Stimulated activated CD4-positive, alpha-beta T cell treated with anti-CD3 and anti-CD28 coated beads, Interleukin-4, amount 100 ng/mL, for 1 hour (primary cell): ENCODE measurements at regions not wholly inside any gene's neighbourhood (a gene's known extent, or its start where the extent isn't known, plus 50 kb on each side); places are given as distances from the start of the nearest gene placed in this dataset.

Experiments
- DNase-seq: peaks from one replicate; pipeline ENCODE4 v3.0.0-alpha.2; 2020

GRCh38 chr4:140316799-140317198 lies 56.6 kb upstream of the SCOC start:
- DNase-seq: no peak

- no peak for DNase-seq
These were observed 57.5 kb upstream of the SCOC start for GRCh38 chr4:140315970-140316369.

- DNase-seq: no peak
These were observed 58.0 kb upstream of the SCOC start for GRCh38 chr4:140315438-140315837.

GRCh38 chr4:140315019-140315418 lies 58.4 kb upstream of the SCOC start:
- DNase-seq: no peak

- DNase-seq: no peak
These were observed 61.3 kb upstream of the SCOC start for GRCh38 chr4:140312100-140312499.

- DNase-seq: no peak
These were observed 62.1 kb upstream of the SCOC start for GRCh38 chr4:140311257-140311835.

- no peak for DNase-seq
These were observed 64.1 kb upstream of the SCOC start for GRCh38 chr4:140309124-140309870.

- no peak for DNase-seq
These were observed 64.9 kb upstream of the SCOC start for GRCh38 chr4:140308366-140309123.

GRCh38 chr4:140305053-140305452 lies 68.4 kb upstream of the SCOC start:
- no peak for DNase-seq

GRCh38 chr4:140304346-140304745 lies 69.1 kb upstream of the SCOC start:
- DNase-seq: no peak

- no peak for DNase-seq
These were observed 71.1 kb upstream of the SCOC start for GRCh38 chr4:140302151-140302859.

- DNase-seq: no peak
These were observed 73.0 kb upstream of the SCOC start for GRCh38 chr4:140300271-140300970.

GRCh38 chr4:140298001-140298400 lies 75.4 kb upstream of the SCOC start:
- no peak for DNase-seq

- DNase-seq: no peak
These were observed 76.2 kb upstream of the SCOC start for GRCh38 chr4:140297221-140297570.

- no peak for DNase-seq
These were observed 76.9 kb upstream of the SCOC start for GRCh38 chr4:140296335-140297220.

GRCh38 chr4:140293979-140294378 lies 79.5 kb upstream of the SCOC start:
- DNase-seq: no peak

GRCh38 chr4:140291259-140291658 lies 82.2 kb upstream of the SCOC start:
- DNase-seq: no peak

- DNase-seq: no peak
These were observed 84.0 kb upstream of the SCOC start for GRCh38 chr4:140289486-140289885.

- no peak for DNase-seq
These were observed 87.0 kb upstream of the SCOC start for GRCh38 chr4:140286456-140286855.

GRCh38 chr4:140284456-140284855 lies 89.0 kb upstream of the SCOC start:
- no peak for DNase-seq

- DNase-seq: no peak
These were observed 91.5 kb upstream of the SCOC start for GRCh38 chr4:140281828-140282552.
